Fibroblast of pulmonary artery (primary cell): ENCODE measurements at regions not wholly inside any gene's neighbourhood (a gene's known extent, or its start where the extent isn't known, plus 50 kb on each side); places are given as distances from the start of the nearest gene placed in this dataset.
"Not testable (repeated sequence)": the region's sequence is repeated elsewhere in the genome, so short reads cannot be mapped to it uniquely, and the experiment has no call there.

ENCODE experiments used
- DNase-seq: peaks from one replicate; pipeline ENCODE4 v3.0.0-alpha.2; 2010; ENCODE audit warnings: low read depth
- H3K4me3 ChIP-seq: replicated peaks from 2 replicates; pipeline ENCODE4 v1.5.1; 2011; ENCODE audit warnings: low read depth, mild to moderate bottlenecking, control low read depth, low read length, moderate library complexity
- TF ChIP-seq, protein P1 (sequence below): IDR thresholded peaks from 2 replicates; pipeline ENCODE4 v1.5.1; 2011; ENCODE audit warnings: mild to moderate bottlenecking, control low read depth, low read length, inconsistent platforms; ENCODE audit errors: missing control alignments

DNA sequence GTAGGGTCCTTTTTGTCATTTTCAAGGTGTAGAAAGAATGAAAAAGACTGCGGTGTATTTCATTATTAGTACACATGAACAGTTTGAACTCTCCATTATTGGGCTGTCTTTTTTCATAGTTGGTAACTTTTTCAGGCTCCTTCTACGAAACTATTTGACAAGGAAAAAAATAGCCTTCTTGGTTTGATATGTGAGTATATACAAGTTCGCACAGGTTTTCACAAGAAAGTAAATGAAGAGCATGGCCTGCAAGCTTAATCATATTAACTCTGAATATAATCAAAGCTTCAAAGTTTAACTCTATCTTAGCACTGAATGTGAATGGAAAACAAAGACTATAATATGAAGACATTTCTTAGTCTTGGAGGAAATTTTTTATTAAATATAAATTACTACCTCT lies 290.0 kb upstream of the ADGRL2 start:
- TF ChIP-seq, protein P1, sequence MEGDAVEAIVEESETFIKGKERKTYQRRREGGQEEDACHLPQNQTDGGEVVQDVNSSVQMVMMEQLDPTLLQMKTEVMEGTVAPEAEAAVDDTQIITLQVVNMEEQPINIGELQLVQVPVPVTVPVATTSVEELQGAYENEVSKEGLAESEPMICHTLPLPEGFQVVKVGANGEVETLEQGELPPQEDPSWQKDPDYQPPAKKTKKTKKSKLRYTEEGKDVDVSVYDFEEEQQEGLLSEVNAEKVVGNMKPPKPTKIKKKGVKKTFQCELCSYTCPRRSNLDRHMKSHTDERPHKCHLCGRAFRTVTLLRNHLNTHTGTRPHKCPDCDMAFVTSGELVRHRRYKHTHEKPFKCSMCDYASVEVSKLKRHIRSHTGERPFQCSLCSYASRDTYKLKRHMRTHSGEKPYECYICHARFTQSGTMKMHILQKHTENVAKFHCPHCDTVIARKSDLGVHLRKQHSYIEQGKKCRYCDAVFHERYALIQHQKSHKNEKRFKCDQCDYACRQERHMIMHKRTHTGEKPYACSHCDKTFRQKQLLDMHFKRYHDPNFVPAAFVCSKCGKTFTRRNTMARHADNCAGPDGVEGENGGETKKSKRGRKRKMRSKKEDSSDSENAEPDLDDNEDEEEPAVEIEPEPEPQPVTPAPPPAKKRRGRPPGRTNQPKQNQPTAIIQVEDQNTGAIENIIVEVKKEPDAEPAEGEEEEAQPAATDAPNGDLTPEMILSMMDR = no peak
- no peak overlapping the region for H3K4me3 ChIP-seq
- no peak for DNase-seq

DNA sequence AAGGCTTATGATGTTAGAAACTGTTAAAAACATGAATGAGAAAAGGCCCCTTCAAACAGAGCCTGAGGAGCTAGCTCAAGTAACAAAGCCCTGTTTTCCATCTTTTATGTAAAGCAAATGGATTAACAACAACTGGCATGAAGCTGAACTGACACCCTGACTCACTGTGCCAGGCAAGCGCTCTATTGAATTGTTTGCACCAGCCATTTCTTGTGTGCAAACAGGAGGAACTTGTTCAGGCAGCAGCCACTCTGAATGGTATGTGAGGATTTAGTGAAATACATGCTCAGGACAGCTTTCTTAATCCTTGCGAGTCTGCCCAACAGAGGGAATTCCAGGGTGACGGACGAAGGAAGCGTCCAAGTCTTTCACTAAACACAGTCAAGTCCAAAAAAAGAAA lies 291.1 kb upstream of the ADGRL2 start:
- H3K4me3 ChIP-seq = no peak overlapping the region
- TF ChIP-seq, protein P1 = no peak
- no peak for DNase-seq

DNA sequence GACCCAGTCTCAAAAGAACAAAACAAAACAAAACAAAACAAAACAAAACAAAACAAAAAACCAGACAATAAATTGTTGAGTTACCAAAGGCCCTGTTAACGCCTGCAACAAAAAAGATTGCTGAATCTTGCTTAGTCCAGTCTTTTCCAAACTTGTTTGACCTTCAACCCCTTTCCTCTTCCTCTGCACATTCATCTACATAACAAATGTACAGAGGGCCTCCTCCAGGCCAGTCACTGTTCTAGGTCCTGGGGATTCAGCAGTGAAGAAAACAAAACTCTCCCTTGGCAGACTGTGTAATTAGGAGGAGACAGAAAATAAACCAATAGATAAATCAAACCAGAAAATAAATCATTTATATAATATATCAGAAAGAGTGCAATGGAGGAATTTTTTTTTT lies 294.0 kb upstream of the ADGRL2 start:
- no peak overlapping the region for H3K4me3 ChIP-seq
- TF ChIP-seq, protein P1 = no peak
- no peak for DNase-seq

GRCh38 chr1:81505831-81506230 lies 294.9 kb upstream of the ADGRL2 start:
- TF ChIP-seq, protein P1 = no peak
- no peak overlapping the region for H3K4me3 ChIP-seq
- DNase-seq = no peak

- not testable (repeated sequence) for H3K4me3 ChIP-seq, DNase-seq
Observed at GRCh38 chr1:81504820-81505219, 295.9 kb upstream of the ADGRL2 start.

DNA sequence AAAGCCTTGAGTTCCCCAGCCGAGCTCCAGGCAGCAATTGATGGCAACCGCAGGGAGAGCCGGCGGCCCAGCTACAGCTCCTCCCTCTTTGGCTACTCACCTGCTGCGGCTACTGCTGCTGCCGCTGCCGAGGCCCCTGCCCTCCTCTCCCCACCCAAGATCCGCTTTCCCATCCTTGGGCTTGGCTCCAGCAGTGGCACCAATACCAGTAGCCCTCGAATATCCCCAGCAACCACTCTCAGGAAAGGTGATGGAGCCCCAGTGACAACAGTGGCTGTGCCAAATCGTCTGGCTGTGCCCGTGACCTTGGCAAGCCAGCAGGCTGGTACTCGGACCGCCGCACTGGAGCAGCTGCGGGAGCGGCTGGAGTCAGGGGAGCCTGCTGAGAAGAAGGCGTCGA lies 298.0 kb upstream of the ADGRL2 start:
- not testable (repeated sequence) for H3K4me3 ChIP-seq, DNase-seq

- not testable (repeated sequence) for H3K4me3 ChIP-seq, DNase-seq
Observed at GRCh38 chr1:81501485-81501884, 299.2 kb upstream of the ADGRL2 start.

DNA sequence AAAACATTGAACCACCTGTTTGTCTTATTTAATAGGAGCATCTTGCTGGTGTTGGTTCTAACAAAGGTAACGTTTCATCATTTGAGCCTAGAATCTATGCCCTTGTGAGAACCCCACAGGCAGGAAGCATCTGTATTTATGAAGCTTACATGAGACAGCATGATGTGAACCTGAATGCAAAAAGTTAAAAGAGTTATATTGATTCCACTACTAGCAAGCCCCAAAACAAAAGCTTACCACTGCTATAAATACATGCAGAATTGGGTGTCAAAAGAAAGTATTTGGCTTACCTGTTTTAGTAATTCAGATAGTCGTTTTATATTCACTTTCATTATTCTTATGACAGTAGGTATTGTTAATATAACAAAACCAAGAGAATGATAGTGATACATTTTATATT lies 301.2 kb upstream of the ADGRL2 start:
- no peak overlapping the region for H3K4me3 ChIP-seq
- DNase-seq = no peak
- TF ChIP-seq, protein P1 = no peak
